ENCODE measurements at regions not wholly inside any gene's neighbourhood (a gene's known extent, or its start where the extent isn't known, plus 50 kb on each side); places are given as distances from the start of the nearest gene placed in this dataset.
A peak's percentile ranks its signal among the peaks of the same experiment; 100 is the strongest.

- intact Hi-C loops (cut with DNase I, micrococcal nuclease), result no loop called here
Observed at GRCh38 chr9:99421369-99421768, 199.3 kb downstream of the SEC61B start.

GRCh38 chr9:99425124-99425523, 203.0 kb downstream of the SEC61B start:
- DNase-seq, result no peak
- no peak for ATAC-seq
- intact Hi-C loops (cut with DNase I, micrococcal nuclease), result no loop called here

More at GRCh38 chr9:99421369-99421768, 199.3 kb downstream of the SEC61B start:
- DNase-seq, result no peak
- no peak for ATAC-seq

- DNase-seq, result no peak
- intact Hi-C loops (cut with DNase I, micrococcal nuclease), result no loop called here
- ATAC-seq, result no peak
Observed at GRCh38 chr9:99425923-99426842, 204.1 kb downstream of the SEC61B start.

- intact Hi-C loops (cut with DNase I, micrococcal nuclease), result no loop called here
- ATAC-seq (no peak), DNase-seq (no peak)
Observed at GRCh38 chr9:99427260-99427659, 205.2 kb downstream of the SEC61B start.

- ATAC-seq (no peak), DNase-seq (no peak)
- intact Hi-C loops (cut with DNase I, micrococcal nuclease), result no loop called here
Observed at GRCh38 chr9:99430301-99430700, 208.2 kb downstream of the SEC61B start.

GRCh38 chr9:99431103-99431502, 209.0 kb downstream of the SEC61B start:
- DNase-seq, result no peak
- intact Hi-C loops (cut with DNase I, micrococcal nuclease), result no loop called here
- no peak for ATAC-seq

GRCh38 chr9:99432075-99432474, 210.0 kb downstream of the SEC61B start:
- DNase-seq (no peak), ATAC-seq (no peak)
- intact Hi-C loops (cut with DNase I, micrococcal nuclease), result no loop called here

GRCh38 chr9:99433095-99433494, 211.0 kb downstream of the SEC61B start:
- ATAC-seq (no peak), DNase-seq (no peak)
- intact Hi-C loops (cut with DNase I, micrococcal nuclease), result no loop called here

- peak; percentile 8 to 32 for DNase-seq
- ATAC-seq, result no peak
- intact Hi-C loops (cut with DNase I, micrococcal nuclease), result no loop called here
Observed at GRCh38 chr9:99433555-99433954, 211.5 kb downstream of the SEC61B start.

GRCh38 chr9:99436616-99437015, 214.5 kb downstream of the SEC61B start:
- ATAC-seq, result no peak
- intact Hi-C loops (cut with DNase I, micrococcal nuclease), result no loop called here
- DNase-seq, result no peak

GRCh38 chr9:99437145-99437544, 215.1 kb downstream of the SEC61B start:
- DNase-seq, result no peak
- ATAC-seq, result no peak
- intact Hi-C loops (cut with DNase I, micrococcal nuclease), result no loop called here

GRCh38 chr9:99438596-99438995, 216.5 kb downstream of the SEC61B start:
- ATAC-seq (no peak), DNase-seq (no peak)
- intact Hi-C loops (cut with DNase I, micrococcal nuclease), result no loop called here

- intact Hi-C loops (cut with DNase I, micrococcal nuclease), result no loop called here
- ATAC-seq (no peak), DNase-seq (no peak)
Observed at GRCh38 chr9:99441829-99442228, 219.7 kb downstream of the SEC61B start.

- intact Hi-C loops (cut with DNase I, micrococcal nuclease), result no loop called here
- ATAC-seq, result no peak
- DNase-seq, result no peak
Observed at GRCh38 chr9:99445371-99445891, 223.3 kb downstream of the SEC61B start.

GRCh38 chr9:99445920-99446319, 223.8 kb downstream of the SEC61B start:
- intact Hi-C loops (cut with DNase I, micrococcal nuclease), result no loop called here
- ATAC-seq, result no peak
- no peak for DNase-seq

- DNase-seq (no peak), ATAC-seq (no peak)
- intact Hi-C loops (cut with DNase I, micrococcal nuclease), result no loop called here
Observed at GRCh38 chr9:99447951-99448350, 225.9 kb downstream of the SEC61B start.

GRCh38 chr9:99449726-99450125, 227.6 kb downstream of the SEC61B start:
- intact Hi-C loops (cut with DNase I, micrococcal nuclease), result no loop called here
- no peak for DNase-seq
- no peak for ATAC-seq

GRCh38 chr9:99451112-99451606, 229.1 kb downstream of the SEC61B start:
- intact Hi-C loops (cut with DNase I, micrococcal nuclease), result no loop called here

GRCh38 chr9:99457406-99457805, 235.3 kb downstream of the SEC61B start:
- intact Hi-C loops (cut with DNase I, micrococcal nuclease), result no loop called here
- ATAC-seq (no peak), DNase-seq (no peak)

More at GRCh38 chr9:99451112-99451606, 229.1 kb downstream of the SEC61B start:
- no peak for ATAC-seq
- no peak for DNase-seq

- ATAC-seq (no peak), DNase-seq (no peak)
- intact Hi-C loops (cut with DNase I, micrococcal nuclease), result no loop called here
Observed at GRCh38 chr9:99457981-99458380, 235.9 kb downstream of the SEC61B start.

Data from left colon (tissue), 2 donors.